ENCODE measurements at regions not wholly inside any gene's neighbourhood (a gene's known extent, or its start where the extent isn't known, plus 50 kb on each side); places are given as distances from the start of the nearest gene placed in this dataset.

- H3K9me3 ChIP-seq (ENCODE audit: low read depth, low read length, poor library complexity, severe bottlenecking): peaks cover 2% of the 10 kb centered on the region
These were observed 124.8 kb upstream of the RBBP6 start for GRCh38 chr16:24414534-24414933.

GRCh38 chr16:24418733-24419132 lies 120.6 kb upstream of the RBBP6 start:
- CTCF ChIA-PET: no interaction called here
- Histone ChIP-seq H3K9me3 (ENCODE audit: low read depth, low read length, poor library complexity, severe bottlenecking) (peaks cover 7% of the 10 kb centered on the region), H3K4me3 (ENCODE audit: low read depth, low read length, poor library complexity, severe bottlenecking) (no peak overlapping the region), H3K27ac (ENCODE audit: low read depth, low read length, poor library complexity, severe bottlenecking) (peak overlapping the region; percentile 85), H3K27me3 (replicated peaks; ENCODE audit: insufficient read depth, low read depth, low read length, poor library complexity) (no peaks in the 10 kb centered on the region), H3K36me3 (ENCODE audit: insufficient read depth, low read length, poor library complexity, severe bottlenecking) (no peaks in the 10 kb centered on the region), H3K4me1 (ENCODE audit: insufficient read depth, low read length, poor library complexity, severe bottlenecking) (peaks cover 18% of the 10 kb centered on the region)
- intact Hi-C loops (cut with micrococcal nuclease; ENCODE audit: unreplicated experiment): no loop called here
- POLR2A ChIA-PET (ENCODE audit: low non-redundant PET): interaction anchor here (0.8 kb wide), 1 partner anchor 93 kb away, joined by 3 read pairs; no protein-coding TSS in a partner anchor
- TF ChIP-seq EZH2 (IDR thresholded peaks at IDR 0.05; ENCODE audit: borderline replicate concordance, low read depth, low read length, poor library complexity, severe bottlenecking): no peak
- TF ChIP-seq, protein P1, sequence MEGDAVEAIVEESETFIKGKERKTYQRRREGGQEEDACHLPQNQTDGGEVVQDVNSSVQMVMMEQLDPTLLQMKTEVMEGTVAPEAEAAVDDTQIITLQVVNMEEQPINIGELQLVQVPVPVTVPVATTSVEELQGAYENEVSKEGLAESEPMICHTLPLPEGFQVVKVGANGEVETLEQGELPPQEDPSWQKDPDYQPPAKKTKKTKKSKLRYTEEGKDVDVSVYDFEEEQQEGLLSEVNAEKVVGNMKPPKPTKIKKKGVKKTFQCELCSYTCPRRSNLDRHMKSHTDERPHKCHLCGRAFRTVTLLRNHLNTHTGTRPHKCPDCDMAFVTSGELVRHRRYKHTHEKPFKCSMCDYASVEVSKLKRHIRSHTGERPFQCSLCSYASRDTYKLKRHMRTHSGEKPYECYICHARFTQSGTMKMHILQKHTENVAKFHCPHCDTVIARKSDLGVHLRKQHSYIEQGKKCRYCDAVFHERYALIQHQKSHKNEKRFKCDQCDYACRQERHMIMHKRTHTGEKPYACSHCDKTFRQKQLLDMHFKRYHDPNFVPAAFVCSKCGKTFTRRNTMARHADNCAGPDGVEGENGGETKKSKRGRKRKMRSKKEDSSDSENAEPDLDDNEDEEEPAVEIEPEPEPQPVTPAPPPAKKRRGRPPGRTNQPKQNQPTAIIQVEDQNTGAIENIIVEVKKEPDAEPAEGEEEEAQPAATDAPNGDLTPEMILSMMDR (conservative IDR thresholded peaks at IDR 0.05; ENCODE audit: low read depth, low read length): no peak
- DNase-seq (ENCODE audit: low spot score): no peak
- no TSS peak for BruUV-seq (replicated peaks)

More at GRCh38 chr16:24414534-24414933, 124.8 kb upstream of the RBBP6 start:
- TF ChIP-seq, protein P1 (conservative IDR thresholded peaks at IDR 0.05; ENCODE audit: low read depth, low read length): no peak
- no peak for TF ChIP-seq EZH2 (IDR thresholded peaks at IDR 0.05; ENCODE audit: borderline replicate concordance, low read depth, low read length, poor library complexity, severe bottlenecking)
- POLR2A ChIA-PET (ENCODE audit: low non-redundant PET): no interaction called here
- Histone ChIP-seq H3K27me3 (replicated peaks; ENCODE audit: insufficient read depth, low read depth, low read length, poor library complexity) (no peaks in the 10 kb centered on the region), H3K4me3 (ENCODE audit: low read depth, low read length, poor library complexity, severe bottlenecking) (no peak overlapping the region), H3K36me3 (ENCODE audit: insufficient read depth, low read length, poor library complexity, severe bottlenecking) (no peaks in the 10 kb centered on the region), H3K27ac (ENCODE audit: low read depth, low read length, poor library complexity, severe bottlenecking) (no peak overlapping the region), H3K4me1 (ENCODE audit: insufficient read depth, low read length, poor library complexity, severe bottlenecking) (peaks cover 8% of the 10 kb centered on the region)
- BruUV-seq (replicated peaks): no TSS peak
- intact Hi-C loops (cut with micrococcal nuclease; ENCODE audit: unreplicated experiment): no loop called here
- CTCF ChIA-PET: interaction anchor here (0.6 kb wide), 1 partner anchor 20 kb away, joined by 6 read pairs; no protein-coding TSS in a partner anchor
- DNase-seq (ENCODE audit: low spot score): no peak

DNA sequence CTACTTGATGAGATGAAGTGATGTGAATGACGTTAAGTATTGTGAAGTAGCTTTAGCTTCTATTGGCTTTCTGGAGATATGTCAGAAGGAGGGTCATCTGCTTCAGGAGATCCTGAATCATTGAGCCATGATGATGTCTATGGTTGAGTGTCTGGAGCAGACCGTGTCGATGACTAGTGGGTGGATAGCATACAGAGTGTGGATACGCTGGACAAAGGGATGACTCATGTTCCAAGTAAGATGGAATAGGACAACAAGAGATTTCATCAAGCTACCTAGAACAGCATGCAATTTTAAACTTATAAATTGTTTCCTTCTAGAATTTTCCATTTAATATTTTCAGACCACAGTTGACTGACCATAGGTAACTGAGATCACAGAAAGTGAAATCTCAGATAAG lies 116.1 kb upstream of the RBBP6 start:
- no peaks in the 10 kb centered on the region for H3K27me3 ChIP-seq (replicated peaks; ENCODE audit: insufficient read depth, low read depth, low read length, poor library complexity)
- intact Hi-C loops (cut with micrococcal nuclease; ENCODE audit: unreplicated experiment): no loop called here
- H3K9me3 ChIP-seq (ENCODE audit: low read depth, low read length, poor library complexity, severe bottlenecking): peaks cover 5% of the 10 kb centered on the region
- ChIA-PET CTCF (no interaction called here), POLR2A (ENCODE audit: low non-redundant PET) (interaction anchor here (0.6 kb wide), 1 partner anchor 126 kb away, joined by 5 read pairs; no protein-coding TSS in a partner anchor)
- DNase-seq (ENCODE audit: low spot score): no peak
- TF ChIP-seq EZH2 (IDR thresholded peaks at IDR 0.05; ENCODE audit: borderline replicate concordance, low read depth, low read length, poor library complexity, severe bottlenecking): no peak
- TF ChIP-seq, protein P1 (conservative IDR thresholded peaks at IDR 0.05; ENCODE audit: low read depth, low read length): no peak
- no TSS peak for BruUV-seq (replicated peaks)
- no peaks in the 10 kb centered on the region for H3K36me3 ChIP-seq (ENCODE audit: insufficient read depth, low read length, poor library complexity, severe bottlenecking)
- peaks cover 32% of the 10 kb centered on the region for H3K4me1 ChIP-seq (ENCODE audit: insufficient read depth, low read length, poor library complexity, severe bottlenecking)
- no peak overlapping the region for H3K27ac ChIP-seq (ENCODE audit: low read depth, low read length, poor library complexity, severe bottlenecking)
- H3K4me3 ChIP-seq (ENCODE audit: low read depth, low read length, poor library complexity, severe bottlenecking): no peak overlapping the region

All from A673 (cell line).